Naive thymus-derived CD4-positive, alpha-beta T cell (primary cell): ENCODE measurements at regions not wholly inside any gene's neighbourhood (a gene's known extent, or its start where the extent isn't known, plus 50 kb on each side); places are given as distances from the start of the nearest gene placed in this dataset.

Source experiments
- ATAC-seq: fragments of 150-1000 bp; cut with Tn5 transposase; 2 replicates; pipeline ENCODE4 v1.10.0; 2021; ENCODE audit warnings: mild to moderate bottlenecking, moderate library complexity
- CTCF ChIA-PET: fragments of 350-600 bp; sonication (Branson Sonifier 250); formaldehyde crosslinking; loops from one replicate; lab custom pipeline; 2021; ENCODE audit warnings: antibody characterized with exemption; lab: Charles Lee
- POLR2A ChIA-PET: fragments of 350-600 bp; sonication (Branson Sonifier 250); formaldehyde crosslinking; loops from one replicate; lab custom pipeline; 2021; ENCODE audit warnings: antibody characterized with exemption, inconsistent platforms; lab: Charles Lee
- DNase-seq, 9 donors: peaks; one replicate each; pipeline versions ENCODE4 v3.0.0 to v3.0.0-alpha.2; 2020 to 2022; ENCODE audit warnings: mixed read lengths in 1 of 9
- H3K27ac ChIP-seq: one replicate; pipeline ENCODE4 v1.7.0; 2013; ENCODE audit warnings: mild to moderate bottlenecking, low read depth, low read length, moderate library complexity
- H3K27me3 ChIP-seq, 2 donors: one replicate each; pipeline ENCODE4 v1.7.0; 2013; ENCODE audit warnings: low read length in 2 of 2, mild to moderate bottlenecking in 2 of 2, moderate library complexity in 2 of 2; ENCODE audit not compliant: control insufficient read depth in 2 of 2, insufficient read depth in 2 of 2
- H3K36me3 ChIP-seq, 3 experiments: 1 replicate in 2 of 3; 2 replicates in 1 of 3; pipeline ENCODE4 v1.7.0; 2013; ENCODE audit warnings: low read length in 3 of 3, mild to moderate bottlenecking in 3 of 3, moderate library complexity in 1 of 3; ENCODE audit not compliant: insufficient read depth in 3 of 3, control insufficient read depth in 2 of 3
- H3K4me1 ChIP-seq, 2 donors: one replicate each; pipeline ENCODE4 v1.7.0; 2013; ENCODE audit warnings: low read length in 2 of 2, mild to moderate bottlenecking in 2 of 2, moderate library complexity in 1 of 2; ENCODE audit not compliant: control insufficient read depth in 2 of 2, insufficient read depth in 2 of 2
- H3K4me3 ChIP-seq: 2 replicates; pipeline ENCODE4 v1.7.0; 2013; ENCODE audit warnings: mild to moderate bottlenecking, low read length
- H3K9me3 ChIP-seq, 3 experiments: 1 replicate in 2 of 3; 2 replicates in 1 of 3; pipeline ENCODE4 v1.7.0; 2013; ENCODE audit warnings: low read length in 3 of 3; ENCODE audit not compliant: control insufficient read depth in 2 of 3
- H3K27ac Mint-ChIP-seq, 9 donors: one replicate each; pipeline ENCODE4 v1.8.0; 2020 to 2022; ENCODE audit warnings: mixed read lengths in 9 of 9, mild to moderate bottlenecking in 8 of 9, moderate library complexity in 5 of 9, inconsistent platforms in 2 of 9
- H3K27me3 Mint-ChIP-seq, 5 donors: one replicate each; pipeline ENCODE4 v1.8.0; 2021 to 2022; ENCODE audit warnings: mixed read lengths in 5 of 5, mild to moderate bottlenecking in 1 of 5
- H3K36me3 Mint-ChIP-seq, 5 donors: one replicate each; pipeline ENCODE4 v1.8.0; 2020 to 2022; ENCODE audit warnings: mixed read lengths in 5 of 5, mild to moderate bottlenecking in 3 of 5, inconsistent platforms in 1 of 5
- H3K4me1 Mint-ChIP-seq, 7 donors: one replicate each; pipeline ENCODE4 v1.8.0; 2020 to 2022; ENCODE audit warnings: mixed read lengths in 7 of 7, mild to moderate bottlenecking in 3 of 7, inconsistent platforms in 1 of 7
- H3K4me3 Mint-ChIP-seq, 10 donors: one replicate each; pipeline ENCODE4 v1.8.0; 2020 to 2022; ENCODE audit warnings: mild to moderate bottlenecking in 10 of 10, mixed read lengths in 10 of 10, moderate library complexity in 6 of 10, inconsistent platforms in 2 of 10
- H3K9me3 Mint-ChIP-seq, 11 donors: one replicate each; pipeline ENCODE4 v1.8.0; 2020 to 2022; ENCODE audit warnings: mixed read lengths in 11 of 11, mild to moderate bottlenecking in 4 of 11, inconsistent platforms in 1 of 11, moderate library complexity in 1 of 11
- intact Hi-C, 2 donors: fragments of 100-400 bp; cut with micrococcal nuclease; formaldehyde crosslinking; loops; one replicate each; pipeline ENCODE4 v1.15.1; 2023

- H3K27me3 ChIP-seq: peaks cover 0 to 3% of the 10 kb centered on the region in 2 donors
- intact Hi-C loops: no loop called here
- H3K27ac ChIP-seq: no peak overlapping the region
- H3K9me3 Mint-ChIP-seq: peaks cover 0 to 17% (median 3%) of the 10 kb centered on the region in 11 donors
- ATAC-seq (no peak), DNase-seq (no peak)
- H3K36me3 Mint-ChIP-seq: no peaks in the 10 kb centered on the region
- H3K4me3 ChIP-seq: no peak overlapping the region
- H3K4me1 Mint-ChIP-seq: no peaks in the 10 kb centered on the region
- H3K27me3 Mint-ChIP-seq: peaks cover 0 to 35% (median 26%) of the 10 kb centered on the region in 5 donors
- POLR2A ChIA-PET: no interaction called here
- no peaks in the 10 kb centered on the region for H3K9me3 ChIP-seq
- H3K4me1 ChIP-seq: no peaks in the 10 kb centered on the region
- no peaks in the 10 kb centered on the region for H3K36me3 ChIP-seq
- CTCF ChIA-PET: interaction anchor here (0.5 kb wide), 1 partner anchor 236 kb away, joined by 3 read pairs; no protein-coding TSS in a partner anchor
- no peak overlapping the region for H3K27ac Mint-ChIP-seq
- H3K4me3 Mint-ChIP-seq: no peak overlapping the region
These were observed 480.6 kb upstream of the DAB2 start for GRCh38 chr5:39905356-39905755.

GRCh38 chr5:39902626-39903025, 477.8 kb upstream of the DAB2 start:
- H3K36me3 ChIP-seq: no peaks in the 10 kb centered on the region
- intact Hi-C loops: no loop called here
- H3K9me3 ChIP-seq: no peaks in the 10 kb centered on the region
- H3K27ac Mint-ChIP-seq: no peak overlapping the region
- ChIA-PET POLR2A (no interaction called here), CTCF (no interaction called here)
- no peak overlapping the region for H3K4me3 Mint-ChIP-seq
- ATAC-seq: no peak
- no peak overlapping the region for H3K27ac ChIP-seq
- H3K9me3 Mint-ChIP-seq: peaks cover 0 to 4% (median 0%) of the 10 kb centered on the region in 11 donors
- H3K36me3 Mint-ChIP-seq: no peaks in the 10 kb centered on the region
- no peaks in the 10 kb centered on the region for H3K4me1 Mint-ChIP-seq
- peaks cover 1 to 41% (median 26%) of the 10 kb centered on the region in 5 donors for H3K27me3 Mint-ChIP-seq
- DNase-seq: no peak
- H3K4me1 ChIP-seq: no peaks in the 10 kb centered on the region
- peaks cover 0 to 3% of the 10 kb centered on the region in 2 donors for H3K27me3 ChIP-seq
- no peak overlapping the region for H3K4me3 ChIP-seq

DNA sequence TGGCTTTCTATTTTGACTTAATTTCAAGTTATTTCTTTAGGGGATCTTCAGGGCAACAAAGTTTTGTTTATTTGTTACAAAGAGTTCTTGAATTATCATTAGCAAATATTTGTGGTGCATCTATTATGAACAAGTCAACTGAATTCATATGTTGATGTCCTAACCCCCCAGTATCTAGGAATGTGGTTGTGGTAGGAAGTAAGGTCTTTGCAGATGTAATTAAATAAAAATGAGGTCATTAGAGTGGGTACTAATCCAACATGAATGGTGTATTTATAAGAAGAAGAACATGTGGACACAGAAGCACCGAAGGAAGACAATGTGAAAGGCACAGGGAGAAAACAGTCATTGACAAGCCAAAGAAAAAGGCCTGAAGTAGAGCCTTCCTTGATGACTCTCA, 474.0 kb upstream of the DAB2 start:
- H3K27ac ChIP-seq: no peak overlapping the region
- H3K27me3 ChIP-seq: no peaks in the 10 kb centered on the region
- ChIA-PET POLR2A (no interaction called here), CTCF (no interaction called here)
- Mint-ChIP-seq H3K27me3 (peaks cover 1 to 32% (median 20%) of the 10 kb centered on the region in 5 donors), H3K4me1 (no peaks in the 10 kb centered on the region), H3K27ac (no peak overlapping the region), H3K9me3 (peaks cover 0 to 3% (median 0%) of the 10 kb centered on the region in 11 donors), H3K36me3 (no peaks in the 10 kb centered on the region), H3K4me3 (no peak overlapping the region)
- intact Hi-C loops: no loop called here
- no peaks in the 10 kb centered on the region for H3K36me3 ChIP-seq
- no peak for DNase-seq
- no peak overlapping the region for H3K4me3 ChIP-seq
- no peaks in the 10 kb centered on the region for H3K4me1 ChIP-seq
- H3K9me3 ChIP-seq: no peaks in the 10 kb centered on the region
- ATAC-seq: no peak

GRCh38 chr5:39896706-39897105, 471.9 kb upstream of the DAB2 start:
- intact Hi-C loops: no loop called here
- ATAC-seq: no peak
- Histone ChIP-seq H3K27me3 (no peaks in the 10 kb centered on the region), H3K4me3 (no peak overlapping the region), H3K4me1 (no peaks in the 10 kb centered on the region), H3K36me3 (no peaks in the 10 kb centered on the region), H3K9me3 (no peaks in the 10 kb centered on the region), H3K27ac (no peak overlapping the region)
- H3K4me3 Mint-ChIP-seq: no peak overlapping the region
- peaks cover 1 to 36% (median 12%) of the 10 kb centered on the region in 5 donors for H3K27me3 Mint-ChIP-seq
- ChIA-PET CTCF (no interaction called here), POLR2A (no interaction called here)
- H3K36me3 Mint-ChIP-seq: no peaks in the 10 kb centered on the region
- peaks cover 0 to 2% (median 0%) of the 10 kb centered on the region in 11 donors for H3K9me3 Mint-ChIP-seq
- no peak for DNase-seq
- no peaks in the 10 kb centered on the region for H3K4me1 Mint-ChIP-seq
- no peak overlapping the region for H3K27ac Mint-ChIP-seq

GRCh38 chr5:39896104-39896503, 471.3 kb upstream of the DAB2 start:
- CTCF ChIA-PET: no interaction called here
- no peak for ATAC-seq
- Histone ChIP-seq H3K4me1 (no peaks in the 10 kb centered on the region), H3K36me3 (no peaks in the 10 kb centered on the region), H3K27ac (no peak overlapping the region), H3K9me3 (no peaks in the 10 kb centered on the region), H3K27me3 (no peaks in the 10 kb centered on the region), H3K4me3 (no peak overlapping the region)
- intact Hi-C loops: no loop called here
- Mint-ChIP-seq H3K27me3 (peaks cover 1 to 34% (median 13%) of the 10 kb centered on the region in 5 donors), H3K4me3 (no peak overlapping the region), H3K4me1 (no peaks in the 10 kb centered on the region), H3K9me3 (peaks cover 0 to 2% (median 0%) of the 10 kb centered on the region in 11 donors), H3K36me3 (no peaks in the 10 kb centered on the region), H3K27ac (no peak overlapping the region)
- no peak for DNase-seq
- POLR2A ChIA-PET: no interaction called here

GRCh38 chr5:39892708-39893107, 467.9 kb upstream of the DAB2 start:
- intact Hi-C loops: no loop called here
- H3K27me3 Mint-ChIP-seq: peaks cover 0 to 32% (median 12%) of the 10 kb centered on the region in 5 donors
- no peak overlapping the region for H3K4me3 Mint-ChIP-seq
- peaks cover 0 to 2% (median 0%) of the 10 kb centered on the region in 11 donors for H3K9me3 Mint-ChIP-seq
- CTCF ChIA-PET: no interaction called here
- no peak overlapping the region for H3K27ac ChIP-seq
- no peaks in the 10 kb centered on the region for H3K27me3 ChIP-seq
- ATAC-seq: no peak
- no peak overlapping the region for H3K4me3 ChIP-seq
- no peaks in the 10 kb centered on the region for H3K36me3 ChIP-seq
- no peak overlapping the region for H3K27ac Mint-ChIP-seq
- peaks cover 0 to under 1% (median 0%) of the 10 kb centered on the region in 5 donors for H3K36me3 Mint-ChIP-seq
- no peaks in the 10 kb centered on the region for H3K9me3 ChIP-seq
- H3K4me1 ChIP-seq: no peaks in the 10 kb centered on the region
- POLR2A ChIA-PET: no interaction called here
- no peak for DNase-seq
- no peaks in the 10 kb centered on the region for H3K4me1 Mint-ChIP-seq

GRCh38 chr5:39891376-39891775, 466.6 kb upstream of the DAB2 start:
- Mint-ChIP-seq H3K4me1 (no peaks in the 10 kb centered on the region), H3K27me3 (peaks cover 0 to 32% (median 15%) of the 10 kb centered on the region in 5 donors), H3K36me3 (peaks cover 0 to 4% (median 0%) of the 10 kb centered on the region in 5 donors), H3K4me3 (no peak overlapping the region), H3K9me3 (peaks cover 0 to 12% (median 0%) of the 10 kb centered on the region in 11 donors), H3K27ac (no peak overlapping the region)
- ChIA-PET POLR2A (no interaction called here), CTCF (no interaction called here)
- Histone ChIP-seq H3K27ac (no peak overlapping the region), H3K4me1 (no peaks in the 10 kb centered on the region), H3K27me3 (no peaks in the 10 kb centered on the region), H3K9me3 (no peaks in the 10 kb centered on the region), H3K36me3 (no peaks in the 10 kb centered on the region), H3K4me3 (no peak overlapping the region)
- intact Hi-C loops: no loop called here
- ATAC-seq (no peak), DNase-seq (no peak)
